ENCODE measurements at regions not wholly inside any gene's neighbourhood (a gene's known extent, or its start where the extent isn't known, plus 50 kb on each side); places are given as distances from the start of the nearest gene placed in this dataset.

GRCh38 chr4:136931781-136932180, 600.5 kb downstream of the PCDH18 start:
- TF ChIP-seq ISL1 (CRISPR knock-in tag; IDR thresholded peaks at IDR 0.05) (no peak), BACH2 (CRISPR knock-in tag; IDR thresholded peaks at IDR 0.05; ENCODE audit: borderline replicate concordance) (no peak), CREB5 (CRISPR knock-in tag; IDR thresholded peaks at IDR 0.05; ENCODE audit: low read depth) (no peak), PATZ1 (CRISPR knock-in tag; IDR thresholded peaks at IDR 0.05; ENCODE audit: borderline replicate concordance) (no peak), ESRRG (CRISPR knock-in tag; IDR thresholded peaks at IDR 0.05) (no peak), ZFP30 (CRISPR knock-in tag; IDR thresholded peaks at IDR 0.05) (no peak), ARNTL (CRISPR knock-in tag; IDR thresholded peaks at IDR 0.05; ENCODE audit: borderline replicate concordance, low read depth) (no peak), SNAI2 (CRISPR knock-in tag; IDR thresholded peaks at IDR 0.05) (no peak), ZNF565 (CRISPR knock-in tag; conservative IDR thresholded peaks at IDR 0.05; ENCODE audit: low read depth) (no peak), PPARA (CRISPR knock-in tag; IDR thresholded peaks at IDR 0.05; ENCODE audit: borderline replicate concordance) (no peak), OSR1 (CRISPR knock-in tag; IDR thresholded peaks at IDR 0.05) (no peak), CSRNP3 (CRISPR knock-in tag; IDR thresholded peaks at IDR 0.05) (no peak)

Data from SK-N-SH treated with all-trans-retinoic acid at 6 μM for 48 hours (cell line).